CD4-positive, alpha-beta T cell (primary cell): ENCODE measurements at regions not wholly inside any gene's neighbourhood (a gene's known extent, or its start where the extent isn't known, plus 50 kb on each side); places are given as distances from the start of the nearest gene placed in this dataset.

Source experiments
- ATAC-seq: fragments of 200-7000 bp; cut with Tn5 transposase; one replicate; pipeline ENCODE4 v1.10.0; 2022; ENCODE audit warnings: mild to moderate bottlenecking; ENCODE audit not compliant: poor library complexity
- CTCF ChIA-PET: fragments of 350-600 bp; sonication (Branson Sonifier 250); formaldehyde crosslinking; loops from one replicate; lab custom pipeline; 2021; ENCODE audit warnings: antibody characterized with exemption, inconsistent platforms; lab: Charles Lee
- POLR2A ChIA-PET: fragments of 350-600 bp; sonication (Branson Sonifier 250); formaldehyde crosslinking; loops from one replicate; lab custom pipeline; 2021; ENCODE audit warnings: antibody characterized with exemption, inconsistent platforms; lab: Charles Lee
- DNase-seq, 14 experiments: peaks; one replicate each; pipeline ENCODE4 v3.0.0-alpha.2; 2013 to 2020; ENCODE audit warnings: mixed read lengths in 2 of 14
- H3K27ac ChIP-seq, 2 donors: one replicate each; pipeline versions ENCODE4 v1.5.1 to v1.7.0; 2013; ENCODE audit warnings: low read length in 2 of 2, low read depth in 1 of 2, mild to moderate bottlenecking in 1 of 2
- H3K27me3 ChIP-seq, 2 experiments: 1 replicate in 1 of 2; 2 replicates in 1 of 2; pipeline versions ENCODE4 v1.6.1 to v1.7.0; 2013; ENCODE audit warnings: low read length in 2 of 2, control low read depth in 1 of 2, mild to moderate bottlenecking in 1 of 2, moderate library complexity in 1 of 2; ENCODE audit not compliant: insufficient read depth in 2 of 2, control insufficient read depth in 1 of 2
- H3K36me3 ChIP-seq: one replicate; pipeline ENCODE4 v1.6.1; 2013; ENCODE audit warnings: low read length, control low read depth; ENCODE audit not compliant: insufficient read depth
- H3K4me1 ChIP-seq: one replicate; pipeline ENCODE4 v1.6.1; 2013; ENCODE audit warnings: low read length, control low read depth; ENCODE audit not compliant: insufficient read depth
- H3K4me3 ChIP-seq: one replicate; pipeline ENCODE4 v1.5.1; 2013; ENCODE audit warnings: mild to moderate bottlenecking, low read length, moderate library complexity
- H3K9me3 ChIP-seq, 2 experiments: 1 replicate in 1 of 2; 2 replicates in 1 of 2; pipeline versions ENCODE4 v1.6.1 to v1.7.0; 2013; ENCODE audit warnings: low read length in 2 of 2, mild to moderate bottlenecking in 2 of 2, control low read depth in 1 of 2, moderate library complexity in 1 of 2; ENCODE audit not compliant: control insufficient read depth in 1 of 2, insufficient read depth in 1 of 2
- H3K27ac Mint-ChIP-seq: one replicate; pipeline ENCODE4 v1.8.0; 2020; ENCODE audit warnings: mixed read lengths
- H3K27me3 Mint-ChIP-seq: one replicate; pipeline ENCODE4 v1.8.0; 2021; ENCODE audit warnings: mixed read lengths
- H3K36me3 Mint-ChIP-seq: one replicate; pipeline ENCODE4 v1.8.0; 2021; ENCODE audit warnings: low read depth, mixed read lengths
- H3K4me1 Mint-ChIP-seq: one replicate; pipeline ENCODE4 v1.8.0; 2021; ENCODE audit warnings: low read depth, mixed read lengths
- H3K4me3 Mint-ChIP-seq: one replicate; pipeline ENCODE4 v1.8.0; 2020; ENCODE audit warnings: mild to moderate bottlenecking, mixed read lengths
- H3K9me3 Mint-ChIP-seq: one replicate; pipeline ENCODE4 v1.8.0; 2020; ENCODE audit warnings: mixed read lengths
- intact Hi-C, 2 experiments: fragments of 100-400 bp; cut with DNase I in 1 of 2; cut with micrococcal nuclease in 1 of 2; formaldehyde crosslinking; loops; one replicate each; pipeline versions ENCODE4 v1.15.1 to v1.9.0; 2023 to 2025; cut with DNase I, micrococcal nuclease
- TF ChIP-seq, protein P1 (sequence below): fragments of 200-600 bp; IDR thresholded peaks from one replicate; pipeline ENCODE4 v1.8.0; 2022; ENCODE audit warnings: antibody characterized with exemption, mild to moderate bottlenecking

DNA sequence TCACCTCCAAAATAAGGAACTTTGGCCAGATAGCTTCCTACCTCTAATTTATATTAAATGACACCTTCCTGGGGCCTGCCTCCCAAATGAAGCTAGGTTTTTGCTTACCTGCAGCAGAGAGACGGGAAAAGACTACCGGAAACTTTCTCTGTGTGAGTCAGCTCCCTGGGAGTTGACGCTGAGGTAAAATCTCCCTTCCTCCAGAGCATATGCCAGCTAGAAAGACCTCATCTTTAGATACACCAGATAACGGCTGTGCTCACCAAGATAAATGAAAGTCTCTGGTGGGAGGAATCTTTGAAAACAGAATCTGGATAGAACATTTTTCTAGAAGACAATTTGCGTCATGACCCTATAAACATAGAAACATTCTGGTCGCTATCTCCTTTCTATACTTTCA is 99.7 kb upstream of the RFX8 start:
- Histone ChIP-seq H3K4me3 (no peak overlapping the region), H3K36me3 (no peaks in the 10 kb centered on the region), H3K9me3 (peaks cover 0 to 9% of the 10 kb centered on the region in 2 experiments), H3K4me1 (peaks cover 13% of the 10 kb centered on the region), H3K27ac (no peak overlapping the region), H3K27me3 (no peaks in the 10 kb centered on the region)
- intact Hi-C loops = loop anchor here (5.0 to 10.0 kb wide), 3 partner anchors 80 to 123 kb away; partner anchors contain the start of gene MAP4K4 (in 1 of the 2)
- peaks cover 60% of the 10 kb centered on the region for H3K4me1 Mint-ChIP-seq
- no peak overlapping the region for H3K27ac Mint-ChIP-seq
- H3K9me3 Mint-ChIP-seq = peaks cover 6% of the 10 kb centered on the region
- no peaks in the 10 kb centered on the region for H3K27me3 Mint-ChIP-seq
- ChIA-PET CTCF (no interaction called here), POLR2A (no interaction called here)
- TF ChIP-seq, protein P1, sequence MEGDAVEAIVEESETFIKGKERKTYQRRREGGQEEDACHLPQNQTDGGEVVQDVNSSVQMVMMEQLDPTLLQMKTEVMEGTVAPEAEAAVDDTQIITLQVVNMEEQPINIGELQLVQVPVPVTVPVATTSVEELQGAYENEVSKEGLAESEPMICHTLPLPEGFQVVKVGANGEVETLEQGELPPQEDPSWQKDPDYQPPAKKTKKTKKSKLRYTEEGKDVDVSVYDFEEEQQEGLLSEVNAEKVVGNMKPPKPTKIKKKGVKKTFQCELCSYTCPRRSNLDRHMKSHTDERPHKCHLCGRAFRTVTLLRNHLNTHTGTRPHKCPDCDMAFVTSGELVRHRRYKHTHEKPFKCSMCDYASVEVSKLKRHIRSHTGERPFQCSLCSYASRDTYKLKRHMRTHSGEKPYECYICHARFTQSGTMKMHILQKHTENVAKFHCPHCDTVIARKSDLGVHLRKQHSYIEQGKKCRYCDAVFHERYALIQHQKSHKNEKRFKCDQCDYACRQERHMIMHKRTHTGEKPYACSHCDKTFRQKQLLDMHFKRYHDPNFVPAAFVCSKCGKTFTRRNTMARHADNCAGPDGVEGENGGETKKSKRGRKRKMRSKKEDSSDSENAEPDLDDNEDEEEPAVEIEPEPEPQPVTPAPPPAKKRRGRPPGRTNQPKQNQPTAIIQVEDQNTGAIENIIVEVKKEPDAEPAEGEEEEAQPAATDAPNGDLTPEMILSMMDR = no peak
- no peak for DNase-seq
- H3K4me3 Mint-ChIP-seq = no peak overlapping the region
- no peak for ATAC-seq
- no peaks in the 10 kb centered on the region for H3K36me3 Mint-ChIP-seq

DNA sequence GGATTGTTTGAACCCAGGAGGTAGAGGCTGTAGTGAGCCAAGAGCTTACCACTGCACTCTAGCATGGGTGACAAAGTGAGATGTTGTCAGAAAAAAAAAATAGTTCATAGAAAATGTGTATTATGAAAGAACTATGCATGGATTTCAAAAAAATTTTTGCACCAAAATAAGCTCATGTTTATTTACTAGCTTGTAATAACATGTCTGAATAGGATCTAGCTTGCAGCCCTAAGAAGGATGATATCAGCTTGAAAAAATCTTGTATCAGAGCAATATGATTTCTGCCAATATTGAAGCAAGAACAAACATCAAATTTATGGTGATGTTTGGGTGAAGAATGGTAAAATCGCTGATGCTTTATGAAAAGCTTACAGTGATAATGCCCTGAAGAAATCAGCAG is 97.0 kb upstream of the RFX8 start:
- Histone ChIP-seq H3K9me3 (peaks cover 0 to 9% of the 10 kb centered on the region in 2 experiments), H3K4me3 (no peak overlapping the region), H3K27ac (no peak overlapping the region), H3K4me1 (peaks cover 14% of the 10 kb centered on the region), H3K27me3 (no peaks in the 10 kb centered on the region), H3K36me3 (no peaks in the 10 kb centered on the region)
- intact Hi-C loops = loop anchor here in 1 of 2 experiments (5.0 to 10.0 kb wide), 2 partner anchors 83 to 125 kb away; partner anchors contain the start of gene MAP4K4
- TF ChIP-seq, protein P1 = no peak
- H3K4me3 Mint-ChIP-seq = no peak overlapping the region
- H3K36me3 Mint-ChIP-seq = no peaks in the 10 kb centered on the region
- ChIA-PET CTCF (interaction anchor here (1.6 kb wide), 1 partner anchor 260 kb away, joined by 3 read pairs; no protein-coding TSS in a partner anchor), POLR2A (interaction anchor here (0.7 to 2.0 kb wide), 6 partner anchors 10 to 260 kb away, joined by 4 to 7 read pairs (median 5); no protein-coding TSS in a partner anchor)
- peaks cover 65% of the 10 kb centered on the region for H3K4me1 Mint-ChIP-seq
- H3K27ac Mint-ChIP-seq = peak overlapping the region; percentile 4
- H3K27me3 Mint-ChIP-seq = no peaks in the 10 kb centered on the region
- no peak for ATAC-seq
- H3K9me3 Mint-ChIP-seq = peaks cover 6% of the 10 kb centered on the region
- no peak for DNase-seq

DNA sequence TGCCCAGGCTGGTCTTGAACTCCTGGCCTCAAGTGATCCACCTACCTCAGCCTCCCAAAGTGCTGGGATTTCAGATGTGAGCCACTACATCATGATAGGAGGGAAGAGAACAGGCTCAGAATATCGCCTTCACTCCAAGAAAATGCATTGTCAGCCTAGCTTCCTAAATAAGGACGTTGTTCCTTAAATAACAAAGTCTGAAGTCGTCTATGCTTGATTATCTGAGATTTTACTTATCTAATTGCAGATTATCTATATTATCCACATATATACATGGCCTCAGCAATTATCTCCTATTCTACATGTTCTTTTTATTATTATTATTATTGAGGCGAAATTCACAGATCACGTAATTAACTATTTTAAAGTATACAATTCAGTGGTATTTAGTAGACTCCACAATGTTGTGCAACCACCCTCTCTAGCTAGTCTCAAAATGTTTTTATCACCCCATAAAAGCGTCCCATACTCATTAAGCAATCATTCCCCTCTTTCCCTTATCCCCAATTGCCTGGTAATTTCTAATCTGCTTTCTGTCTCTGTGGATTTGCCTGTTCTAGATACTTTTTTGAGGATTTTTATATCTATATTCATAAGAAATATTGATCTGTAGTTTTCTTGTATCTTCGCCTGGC is 95.1 kb upstream of the RFX8 start:
- Histone ChIP-seq H3K9me3 (peaks cover 0 to 9% of the 10 kb centered on the region in 2 experiments), H3K4me1 (peaks cover 14% of the 10 kb centered on the region), H3K4me3 (no peak overlapping the region), H3K27ac (peak overlapping the region; percentile 13 to 18), H3K36me3 (no peaks in the 10 kb centered on the region), H3K27me3 (no peaks in the 10 kb centered on the region)
- peaks cover 6% of the 10 kb centered on the region for H3K9me3 Mint-ChIP-seq
- ATAC-seq (no peak), DNase-seq (no peak)
- no peaks in the 10 kb centered on the region for H3K36me3 Mint-ChIP-seq
- ChIA-PET POLR2A (interaction anchor here (0.7 to 2.0 kb wide), 17 partner anchors 8 to 1007 kb away, joined by 3 to 9 read pairs (median 4); partner anchors contain the start of genes MAP4K4 and RFX8), CTCF (interaction anchor here (1.6 kb wide), 1 partner anchor 262 kb away, joined by 3 read pairs; no protein-coding TSS in a partner anchor)
- peak overlapping the region; percentile 74 for H3K27ac Mint-ChIP-seq
- no peaks in the 10 kb centered on the region for H3K27me3 Mint-ChIP-seq
- intact Hi-C loops = loop anchor here in 1 of 2 experiments (5.0 to 10.0 kb wide), 2 partner anchors 85 to 127 kb away; partner anchors contain the start of gene MAP4K4
- peak overlapping the region; percentile 78 for H3K4me3 Mint-ChIP-seq
- peaks cover 70% of the 10 kb centered on the region for H3K4me1 Mint-ChIP-seq
- TF ChIP-seq, protein P1 = no peak
